ENCODE measurements at regions not wholly inside any gene's neighbourhood (a gene's known extent, or its start where the extent isn't known, plus 50 kb on each side); places are given as distances from the start of the nearest gene placed in this dataset.

GRCh38 chr7:12519682-12520009 is 50.9 kb upstream of the SCIN start:
- Histone ChIP-seq H3K36me3 (ENCODE audit: insufficient read depth, low read length) (no peaks in the 10 kb centered on the region), H3K4me2 (ENCODE audit: low read length) (no peak overlapping the region), H3K4me1 (ENCODE audit: control insufficient read depth, insufficient read depth, low read length) (no peaks in the 10 kb centered on the region), H3K4me3 (ENCODE audit: low read length) (no peak overlapping the region), H3K27me3 (ENCODE audit: control insufficient read depth, insufficient read depth, low read length) (peaks cover 8% of the 10 kb centered on the region), H3K9ac (ENCODE audit: low read depth, low read length) (no peak overlapping the region), H3K9me3 (replicated peaks; ENCODE audit: low read length) (no peaks in the 10 kb centered on the region)

Measured in skeletal muscle satellite cell (primary cell).